ENCODE measurements at regions not wholly inside any gene's neighbourhood (a gene's known extent, or its start where the extent isn't known, plus 50 kb on each side); places are given as distances from the start of the nearest gene placed in this dataset.
A peak's percentile ranks its signal among the peaks of the same experiment; 100 is the strongest.

GRCh38 chrX:7280520-7280919 lies 132.6 kb upstream of the PUDP start:
- H3K4me3 ChIP-seq (ENCODE audit: control insufficient read depth, low read depth, low read length) = no peak overlapping the region
- TF ChIP-seq, protein P1, sequence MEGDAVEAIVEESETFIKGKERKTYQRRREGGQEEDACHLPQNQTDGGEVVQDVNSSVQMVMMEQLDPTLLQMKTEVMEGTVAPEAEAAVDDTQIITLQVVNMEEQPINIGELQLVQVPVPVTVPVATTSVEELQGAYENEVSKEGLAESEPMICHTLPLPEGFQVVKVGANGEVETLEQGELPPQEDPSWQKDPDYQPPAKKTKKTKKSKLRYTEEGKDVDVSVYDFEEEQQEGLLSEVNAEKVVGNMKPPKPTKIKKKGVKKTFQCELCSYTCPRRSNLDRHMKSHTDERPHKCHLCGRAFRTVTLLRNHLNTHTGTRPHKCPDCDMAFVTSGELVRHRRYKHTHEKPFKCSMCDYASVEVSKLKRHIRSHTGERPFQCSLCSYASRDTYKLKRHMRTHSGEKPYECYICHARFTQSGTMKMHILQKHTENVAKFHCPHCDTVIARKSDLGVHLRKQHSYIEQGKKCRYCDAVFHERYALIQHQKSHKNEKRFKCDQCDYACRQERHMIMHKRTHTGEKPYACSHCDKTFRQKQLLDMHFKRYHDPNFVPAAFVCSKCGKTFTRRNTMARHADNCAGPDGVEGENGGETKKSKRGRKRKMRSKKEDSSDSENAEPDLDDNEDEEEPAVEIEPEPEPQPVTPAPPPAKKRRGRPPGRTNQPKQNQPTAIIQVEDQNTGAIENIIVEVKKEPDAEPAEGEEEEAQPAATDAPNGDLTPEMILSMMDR (conservative IDR thresholded peaks at IDR 0.05; ENCODE audit: control insufficient read depth, insufficient read depth, low read depth, low read length) = no peak
- no peak for DNase-seq (ENCODE audit: low read depth)

DNA sequence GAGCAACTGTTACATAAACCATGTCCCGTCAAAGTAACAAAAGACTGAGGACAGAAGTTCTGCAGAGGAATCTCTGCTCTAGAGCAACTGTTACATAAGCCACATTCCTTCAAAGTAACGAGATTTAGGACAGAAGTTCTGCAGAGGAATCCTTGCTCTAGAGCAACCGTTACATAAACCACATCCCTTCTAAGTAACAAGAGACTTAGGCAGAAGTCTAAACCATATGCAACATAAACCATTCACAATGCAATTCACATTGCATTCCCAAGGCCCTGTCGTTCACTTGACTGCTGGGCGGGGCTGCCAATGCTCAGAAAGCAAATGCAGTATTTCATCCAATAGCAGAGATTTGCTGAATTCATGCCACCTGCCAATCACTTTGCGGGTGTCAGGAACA lies 124.4 kb upstream of the PUDP start:
- H3K4me3 ChIP-seq (ENCODE audit: control insufficient read depth, low read depth, low read length) = no peak overlapping the region
- no peak for DNase-seq (ENCODE audit: low read depth)
- TF ChIP-seq, protein P1 (conservative IDR thresholded peaks at IDR 0.05; ENCODE audit: control insufficient read depth, insufficient read depth, low read depth, low read length) = no peak

- H3K4me3 ChIP-seq (ENCODE audit: control insufficient read depth, low read depth, low read length) = no peak overlapping the region
- TF ChIP-seq, protein P1 (conservative IDR thresholded peaks at IDR 0.05; ENCODE audit: control insufficient read depth, insufficient read depth, low read depth, low read length) = no peak
- no peak for DNase-seq (ENCODE audit: low read depth)
These were observed 123.0 kb upstream of the PUDP start for GRCh38 chrX:7270933-7271332.

DNA sequence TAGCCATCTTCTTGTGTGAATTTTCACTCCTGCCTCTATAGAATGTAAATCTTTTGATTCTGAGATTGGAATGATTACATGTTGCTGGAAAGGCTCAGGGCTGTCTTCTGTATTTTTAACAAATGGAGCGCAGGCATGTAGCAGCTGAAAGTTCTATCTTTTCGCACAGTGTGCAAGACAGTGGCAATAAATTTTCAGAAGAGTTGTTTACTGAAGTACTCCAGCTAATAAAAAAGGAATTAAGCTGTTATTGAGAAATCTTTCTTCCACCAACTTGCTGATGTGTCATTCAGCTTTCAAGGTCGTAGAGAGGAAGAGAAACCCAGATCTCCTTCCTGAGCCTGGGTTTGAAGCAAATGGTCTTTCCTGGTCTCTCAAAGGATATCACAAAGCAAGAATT lies 122.0 kb upstream of the PUDP start:
- TF ChIP-seq, protein P1 (conservative IDR thresholded peaks at IDR 0.05; ENCODE audit: control insufficient read depth, insufficient read depth, low read depth, low read length) = no peak
- no peak overlapping the region for H3K4me3 ChIP-seq (ENCODE audit: control insufficient read depth, low read depth, low read length)
- peak; percentile 62 for DNase-seq (ENCODE audit: low read depth)

DNA sequence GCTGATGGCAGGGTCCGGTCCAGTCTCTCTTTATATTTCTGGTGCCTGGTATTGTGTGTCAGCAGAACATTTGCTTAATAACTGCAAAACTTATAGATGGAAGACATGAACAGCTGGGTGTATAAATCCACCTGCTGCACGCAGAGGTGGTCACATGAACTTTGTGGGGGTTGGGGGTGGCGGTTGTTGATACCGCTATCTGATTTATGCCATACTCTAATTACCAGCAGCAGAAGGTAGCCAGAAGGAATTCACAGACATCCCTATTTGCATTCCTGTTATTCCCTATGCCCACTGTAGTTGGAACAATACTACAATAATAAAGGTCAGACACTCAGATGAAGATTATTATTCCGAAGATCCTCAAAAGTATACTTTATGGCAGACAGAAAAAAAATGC lies 121.6 kb upstream of the PUDP start:
- no peak overlapping the region for H3K4me3 ChIP-seq (ENCODE audit: control insufficient read depth, low read depth, low read length)
- no peak for DNase-seq (ENCODE audit: low read depth)
- TF ChIP-seq, protein P1 (conservative IDR thresholded peaks at IDR 0.05; ENCODE audit: control insufficient read depth, insufficient read depth, low read depth, low read length) = no peak

- TF ChIP-seq, protein P1 (conservative IDR thresholded peaks at IDR 0.05; ENCODE audit: control insufficient read depth, insufficient read depth, low read depth, low read length) = no peak
- DNase-seq (ENCODE audit: low read depth) = peak; percentile 28
- no peak overlapping the region for H3K4me3 ChIP-seq (ENCODE audit: control insufficient read depth, low read depth, low read length)
These were observed 118.3 kb upstream of the PUDP start for GRCh38 chrX:7266288-7266687.

DNA sequence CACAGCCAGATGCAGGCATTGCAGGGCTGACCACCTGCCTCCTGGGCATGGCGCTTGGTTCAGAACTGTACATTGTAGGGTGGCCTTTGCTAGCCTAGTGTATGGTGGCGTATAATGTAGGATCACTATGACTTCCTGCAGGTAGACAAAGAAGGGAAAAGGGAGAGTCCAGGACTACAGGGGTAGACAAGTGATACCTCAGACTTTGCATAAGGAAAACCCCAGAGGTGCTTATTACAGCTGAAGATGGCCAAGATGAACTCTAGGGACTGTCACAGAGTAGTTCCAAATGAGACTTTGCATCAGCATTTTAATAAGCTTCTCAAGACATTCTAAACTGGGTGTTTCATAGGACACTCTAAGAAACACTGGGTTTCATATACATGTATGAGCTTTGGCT lies 116.4 kb upstream of the PUDP start:
- no peak for DNase-seq (ENCODE audit: low read depth)
- H3K4me3 ChIP-seq (ENCODE audit: control insufficient read depth, low read depth, low read length) = no peak overlapping the region
- TF ChIP-seq, protein P1 (conservative IDR thresholded peaks at IDR 0.05; ENCODE audit: control insufficient read depth, insufficient read depth, low read depth, low read length) = no peak
